Hepatocyte (in vitro differentiated cells): ENCODE measurements at regions not wholly inside any gene's neighbourhood (a gene's known extent, or its start where the extent isn't known, plus 50 kb on each side); places are given as distances from the start of the nearest gene placed in this dataset.

ENCODE experiments used
- DNase-seq: peaks from one replicate; pipeline ENCODE4 v3.0.0-alpha.2; 2016; ENCODE audit warnings: low spot score
- H2AFZ ChIP-seq: fragments of 200-600 bp; sonication (generic); 2 replicates; pipeline ENCODE4 v1.6.0; 2016; ENCODE audit warnings: antibody characterized with exemption, mild to moderate bottlenecking
- H3K27ac ChIP-seq: fragments of 200-600 bp; sonication (generic); 2 replicates; pipeline ENCODE4 v1.5.1; 2016; ENCODE audit warnings: mild to moderate bottlenecking
- H3K27me3 ChIP-seq: fragments of 200-600 bp; sonication (generic); 2 replicates; pipeline ENCODE4 v1.6.1; 2016
- H3K36me3 ChIP-seq: fragments of 200-600 bp; sonication (generic); replicated peaks from 2 replicates; pipeline ENCODE4 v1.5.1; 2016; ENCODE audit warnings: low read depth; ENCODE audit not compliant: insufficient read depth
- H3K4me1 ChIP-seq: fragments of 200-600 bp; sonication (generic); 2 replicates; pipeline ENCODE4 v1.5.1; 2016; ENCODE audit warnings: mild to moderate bottlenecking, moderate library complexity; ENCODE audit not compliant: insufficient read depth
- H3K4me2 ChIP-seq: fragments of 200-600 bp; sonication (generic); 2 replicates; pipeline ENCODE4 v1.6.0; 2016
- H3K4me3 ChIP-seq: fragments of 200-600 bp; sonication (generic); 2 replicates; pipeline ENCODE4 v1.5.1; 2016; ENCODE audit warnings: mild to moderate bottlenecking
- H3K79me2 ChIP-seq: fragments of 200-600 bp; sonication (generic); 2 replicates; pipeline ENCODE4 v1.6.0; 2017; ENCODE audit warnings: mild to moderate bottlenecking
- H3K9me2 ChIP-seq: fragments of 200-600 bp; sonication (generic); replicated peaks from 2 replicates; pipeline ENCODE4 v1.6.0; 2017; ENCODE audit warnings: mild to moderate bottlenecking; ENCODE audit not compliant: insufficient read depth
- H3K9me3 ChIP-seq: fragments of 200-600 bp; sonication (generic); 2 replicates; pipeline ENCODE4 v1.5.1; 2016; ENCODE audit warnings: low read depth, mild to moderate bottlenecking
- H4K20me1 ChIP-seq: fragments of 200-600 bp; sonication (generic); 2 replicates; pipeline ENCODE4 v1.6.0; 2016; ENCODE audit warnings: mild to moderate bottlenecking; ENCODE audit not compliant: insufficient read depth, poor library complexity, severe bottlenecking
- CTCF ChIP-seq: fragments of 200-600 bp; sonication (generic); IDR thresholded peaks from 2 replicates; pipeline ENCODE4 v1.5.1; 2016; ENCODE audit warnings: antibody characterized with exemption, mild to moderate bottlenecking; ENCODE audit not compliant: poor library complexity
- EZH2 ChIP-seq: fragments of 200-600 bp; sonication (generic); IDR thresholded peaks from 2 replicates; pipeline ENCODE4 v1.6.1; 2016; ENCODE audit warnings: antibody characterized with exemption, mild to moderate bottlenecking, borderline replicate concordance
- EZH2phosphoT487 ChIP-seq: fragments of 200-600 bp; sonication (generic); IDR thresholded peaks from one replicate; pipeline ENCODE4 v1.6.1; 2018; ENCODE audit warnings: antibody characterized with exemption, mild to moderate bottlenecking, low read depth, moderate library complexity; ENCODE audit not compliant: unreplicated experiment, severe bottlenecking
- WGBS: methylation state at CpG from one replicate; pipeline ENCODE4 v1.1.6; 2016; ENCODE audit warnings: low lambda C conversion rate; ENCODE audit errors: missing lambda C conversion rate; 5-methylcytosine and 5-hydroxymethylcytosine counted together

GRCh38 chr1:115453666-115454065, 115.6 kb upstream of the NGF start:
- Histone ChIP-seq H3K79me2 (no peaks in the 10 kb centered on the region), H3K4me2 (no peak overlapping the region), H2AFZ (no peak overlapping the region), H3K4me3 (no peak overlapping the region), H3K9me2 (no peaks in the 10 kb centered on the region), H3K27me3 (no peaks in the 10 kb centered on the region), H3K27ac (no peak overlapping the region), H3K9me3 (no peaks in the 10 kb centered on the region), H3K4me1 (peaks cover 18% of the 10 kb centered on the region), H3K36me3 (no peaks in the 10 kb centered on the region), H4K20me1 (no peaks in the 10 kb centered on the region)
- 85% methylated on average over 2 of the region's 2 CpGs for WGBS
- no peak for DNase-seq
- TF ChIP-seq CTCF (no peak), EZH2phosphoT487 (no peak), EZH2 (no peak)

GRCh38 chr1:115452600-115453329, 114.7 kb upstream of the NGF start:
- 90% methylated on average over 6 of the region's 6 CpGs for WGBS
- Histone ChIP-seq H3K9me2 (no peaks in the 10 kb centered on the region), H3K27ac (no peak overlapping the region), H3K27me3 (no peaks in the 10 kb centered on the region), H3K4me2 (no peak overlapping the region), H3K4me3 (no peak overlapping the region), H3K4me1 (peaks cover 18% of the 10 kb centered on the region), H2AFZ (no peak overlapping the region), H3K79me2 (no peaks in the 10 kb centered on the region), H4K20me1 (no peaks in the 10 kb centered on the region), H3K9me3 (no peaks in the 10 kb centered on the region), H3K36me3 (no peaks in the 10 kb centered on the region)
- no peak for DNase-seq
- no peak for TF ChIP-seq CTCF

GRCh38 chr1:115450501-115451040, 112.5 kb upstream of the NGF start:
- Histone ChIP-seq H3K36me3 (no peaks in the 10 kb centered on the region), H3K27me3 (no peaks in the 10 kb centered on the region), H2AFZ (no peak overlapping the region), H3K9me2 (no peaks in the 10 kb centered on the region), H3K4me2 (no peak overlapping the region), H3K4me1 (peaks cover 9% of the 10 kb centered on the region), H3K79me2 (no peaks in the 10 kb centered on the region), H4K20me1 (no peaks in the 10 kb centered on the region), H3K4me3 (no peak overlapping the region), H3K9me3 (no peaks in the 10 kb centered on the region), H3K27ac (no peak overlapping the region)
- no peak for DNase-seq
- TF ChIP-seq CTCF, result no peak
- TF ChIP-seq EZH2, result no peak
- TF ChIP-seq EZH2phosphoT487, result no peak
- 82% methylated on average over 6 of the region's 6 CpGs for WGBS
